Thoracic aorta (tissue), 2 donors: ENCODE measurements at regions not wholly inside any gene's neighbourhood (a gene's known extent, or its start where the extent isn't known, plus 50 kb on each side); places are given as distances from the start of the nearest gene placed in this dataset.
"Not testable (repeated sequence)": the region's sequence is repeated elsewhere in the genome, so short reads cannot be mapped to it uniquely, and the experiment has no call there.

Source experiments
- ATAC-seq: fragments of 150-250 bp; one replicate; pipeline ENCODE4 v1.8.0; 2017; ENCODE audit warnings: low read depth; ENCODE audit not compliant: insufficient number of reproducible peaks, low FRiP score
- DNase-seq: peaks from one replicate; pipeline ENCODE4 v3.0.0-alpha.2; 2020; ENCODE audit warnings: low spot score
- H3K27ac ChIP-seq, 2 donors: fragments of 200-600 bp; sonication (generic); 1 replicate in 1 of 2; 2 replicates in 1 of 2; pipeline ENCODE4 v1.5.1; 2016; ENCODE audit warnings: mild to moderate bottlenecking in 2 of 2, moderate library complexity in 2 of 2
- H3K27me3 ChIP-seq: fragments of 200-600 bp; sonication (generic); replicated peaks from 2 replicates; pipeline ENCODE4 v1.6.0; 2016; ENCODE audit warnings: mild to moderate bottlenecking; ENCODE audit not compliant: insufficient read depth
- H3K36me3 ChIP-seq: fragments of 200-600 bp; sonication (generic); one replicate; pipeline ENCODE4 v1.5.1; 2016
- H3K4me1 ChIP-seq, 2 donors: fragments of 200-600 bp; sonication (generic); 1 replicate in 1 of 2; 2 replicates in 1 of 2; pipeline versions ENCODE4 v1.5.1 to v1.6.0; 2016; ENCODE audit warnings: low read depth in 2 of 2, mild to moderate bottlenecking in 1 of 2; ENCODE audit not compliant: control insufficient read depth in 1 of 2
- H3K4me3 ChIP-seq: fragments of 200-600 bp; sonication (generic); 2 replicates; pipeline ENCODE4 v1.5.1; 2016; ENCODE audit warnings: mild to moderate bottlenecking
- H3K9me3 ChIP-seq: fragments of 200-600 bp; sonication (generic); 2 replicates; pipeline ENCODE4 v1.5.1; 2016
- TF ChIP-seq, protein P1 (sequence below): fragments of 200-600 bp; sonication (generic); IDR thresholded peaks from one replicate; pipeline ENCODE4 v1.5.1; 2019; ENCODE audit warnings: antibody characterized with exemption

DNA sequence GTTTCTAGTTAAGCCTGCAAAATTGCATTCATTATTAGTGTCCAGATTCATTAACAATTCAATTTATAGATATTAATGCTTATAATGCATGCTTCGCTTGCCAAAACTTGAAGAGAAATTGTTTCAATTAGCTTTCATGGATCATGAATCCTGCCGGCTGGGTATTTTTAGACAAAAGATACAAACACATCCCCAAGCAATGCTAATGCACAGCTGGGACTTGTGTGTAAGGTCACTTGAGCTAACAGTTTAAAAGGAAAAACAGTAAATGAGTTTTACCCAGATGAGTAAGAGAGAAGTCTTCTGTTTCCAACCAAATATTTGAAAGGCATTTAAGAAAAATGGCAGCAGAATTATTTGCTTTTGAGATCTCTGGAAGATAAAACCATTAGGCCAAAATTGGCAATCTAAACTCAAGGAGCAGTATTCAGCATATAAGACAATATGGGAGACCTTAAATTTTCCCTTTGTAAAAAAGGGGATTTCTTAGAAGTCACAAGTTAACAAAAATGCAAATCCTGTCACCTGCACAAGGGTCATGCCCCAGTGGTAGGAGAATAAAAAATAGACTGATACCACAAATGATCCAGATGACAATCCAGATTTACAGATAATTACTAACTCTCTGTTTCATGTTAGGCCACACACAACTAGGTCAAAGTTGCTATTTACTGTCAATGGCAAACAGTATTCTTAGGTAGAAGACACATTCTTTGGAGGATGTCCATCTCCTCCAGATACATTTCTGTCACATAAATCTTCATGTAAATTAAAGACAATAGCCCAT lies 418.4 kb upstream of the PMFBP1 start:
- Histone ChIP-seq H3K36me3 (no peaks in the 10 kb centered on the region), H3K27me3 (no peaks in the 10 kb centered on the region), H3K27ac (no peak overlapping the region), H3K9me3 (no peaks in the 10 kb centered on the region), H3K4me1 (no peaks in the 10 kb centered on the region), H3K4me3 (no peak overlapping the region)
- DNase-seq = no peak
- TF ChIP-seq, protein P1, sequence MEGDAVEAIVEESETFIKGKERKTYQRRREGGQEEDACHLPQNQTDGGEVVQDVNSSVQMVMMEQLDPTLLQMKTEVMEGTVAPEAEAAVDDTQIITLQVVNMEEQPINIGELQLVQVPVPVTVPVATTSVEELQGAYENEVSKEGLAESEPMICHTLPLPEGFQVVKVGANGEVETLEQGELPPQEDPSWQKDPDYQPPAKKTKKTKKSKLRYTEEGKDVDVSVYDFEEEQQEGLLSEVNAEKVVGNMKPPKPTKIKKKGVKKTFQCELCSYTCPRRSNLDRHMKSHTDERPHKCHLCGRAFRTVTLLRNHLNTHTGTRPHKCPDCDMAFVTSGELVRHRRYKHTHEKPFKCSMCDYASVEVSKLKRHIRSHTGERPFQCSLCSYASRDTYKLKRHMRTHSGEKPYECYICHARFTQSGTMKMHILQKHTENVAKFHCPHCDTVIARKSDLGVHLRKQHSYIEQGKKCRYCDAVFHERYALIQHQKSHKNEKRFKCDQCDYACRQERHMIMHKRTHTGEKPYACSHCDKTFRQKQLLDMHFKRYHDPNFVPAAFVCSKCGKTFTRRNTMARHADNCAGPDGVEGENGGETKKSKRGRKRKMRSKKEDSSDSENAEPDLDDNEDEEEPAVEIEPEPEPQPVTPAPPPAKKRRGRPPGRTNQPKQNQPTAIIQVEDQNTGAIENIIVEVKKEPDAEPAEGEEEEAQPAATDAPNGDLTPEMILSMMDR = no peak
- ATAC-seq = no peak

DNA sequence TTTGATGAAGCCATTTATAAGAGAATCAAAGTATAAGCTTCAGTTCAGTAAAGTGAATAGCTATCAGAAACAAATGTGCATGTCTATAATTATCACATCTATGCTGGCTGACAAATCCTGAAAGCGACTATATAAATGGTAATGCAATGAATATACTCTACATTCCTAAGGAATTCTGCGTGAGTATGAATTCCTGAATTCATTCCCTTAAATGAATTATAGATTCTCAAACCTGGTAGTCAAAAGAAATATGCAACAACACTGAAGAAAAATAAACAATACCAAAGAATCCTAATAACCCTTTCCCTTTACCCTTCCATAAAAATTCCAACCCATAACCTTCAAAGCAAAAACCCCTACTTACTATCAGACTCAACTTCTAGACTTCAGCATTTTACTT lies 416.6 kb upstream of the PMFBP1 start:
- no peak overlapping the region for H3K27ac ChIP-seq
- H3K4me1 ChIP-seq = no peaks in the 10 kb centered on the region
- H3K9me3 ChIP-seq = no peaks in the 10 kb centered on the region
- no peaks in the 10 kb centered on the region for H3K36me3 ChIP-seq
- no peak for DNase-seq
- no peak overlapping the region for H3K4me3 ChIP-seq
- TF ChIP-seq, protein P1 = no peak
- no peaks in the 10 kb centered on the region for H3K27me3 ChIP-seq
- no peak for ATAC-seq

DNA sequence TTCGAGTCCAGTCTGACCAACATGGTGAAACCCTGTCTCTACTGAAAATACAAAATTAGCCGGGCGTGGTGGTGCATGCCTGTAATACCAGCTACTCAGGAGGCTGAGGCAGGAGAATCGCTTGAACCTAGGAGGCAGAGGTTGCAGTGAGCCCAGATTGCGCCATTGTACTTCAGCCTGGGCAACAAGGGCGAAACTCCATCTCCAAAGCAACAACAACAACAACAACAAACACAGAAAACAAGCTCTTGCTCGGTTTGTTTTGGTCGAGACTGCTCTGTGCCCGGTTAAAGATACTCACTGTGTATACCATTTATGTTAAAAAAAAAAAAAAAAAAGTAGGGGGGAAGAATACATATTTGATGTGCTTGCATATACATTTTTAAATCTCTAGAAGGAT lies 406.1 kb upstream of the PMFBP1 start:
- H3K27ac ChIP-seq, H3K9me3 ChIP-seq, H3K4me1 ChIP-seq, H3K4me3 ChIP-seq, H3K27me3 ChIP-seq, ATAC-seq, H3K36me3 ChIP-seq, DNase-seq: not testable (repeated sequence)

DNA sequence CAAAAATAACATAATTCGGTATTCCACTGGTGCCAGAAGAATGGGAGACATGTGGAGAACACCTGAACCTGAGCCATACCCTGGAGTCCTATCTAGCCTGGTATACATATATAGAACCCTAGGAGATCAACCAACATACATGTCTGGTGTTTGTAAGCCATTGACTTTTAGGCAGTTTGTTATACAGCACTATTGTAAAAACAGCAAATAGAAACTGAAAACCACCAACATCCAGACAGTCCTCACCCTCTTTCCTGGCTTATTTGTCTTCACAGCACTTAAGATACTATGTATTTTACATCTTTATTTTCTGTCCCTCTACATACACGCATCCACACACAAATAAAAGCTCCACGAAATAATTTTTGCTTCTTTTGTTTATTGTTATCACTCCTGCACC lies 404.2 kb upstream of the PMFBP1 start:
- TF ChIP-seq, protein P1 = no peak
- Histone ChIP-seq H3K9me3 (no peaks in the 10 kb centered on the region), H3K36me3 (no peaks in the 10 kb centered on the region), H3K27me3 (no peaks in the 10 kb centered on the region), H3K4me3 (no peak overlapping the region), H3K4me1 (no peaks in the 10 kb centered on the region), H3K27ac (no peak overlapping the region)
- no peak for ATAC-seq
- no peak for DNase-seq

DNA sequence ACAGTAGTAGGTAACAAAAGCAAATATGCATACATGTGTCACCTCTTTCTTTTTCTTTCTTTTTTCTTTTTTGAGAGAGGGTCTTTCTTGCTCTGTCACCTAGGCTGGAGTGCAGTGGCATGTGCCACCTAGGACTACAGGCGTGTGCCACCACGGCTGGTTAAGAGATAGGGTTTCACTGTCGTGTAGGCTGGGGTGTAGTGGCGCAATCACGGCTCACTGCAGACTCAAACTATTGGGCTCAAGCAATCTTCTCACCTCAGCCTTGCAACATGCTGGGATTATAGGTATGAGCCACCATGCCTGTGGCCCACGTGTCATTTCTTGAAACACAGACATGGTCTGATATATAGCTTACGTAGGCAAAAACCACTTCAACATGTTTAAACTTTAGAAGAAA lies 397.7 kb upstream of the PMFBP1 start:
- no peaks in the 10 kb centered on the region for H3K4me1 ChIP-seq
- H3K4me3 ChIP-seq = no peak overlapping the region
- TF ChIP-seq, protein P1 = no peak
- H3K27me3 ChIP-seq = no peaks in the 10 kb centered on the region
- DNase-seq = no peak
- H3K27ac ChIP-seq = no peak overlapping the region
- no peaks in the 10 kb centered on the region for H3K9me3 ChIP-seq
- no peak for ATAC-seq
- no peaks in the 10 kb centered on the region for H3K36me3 ChIP-seq

DNA sequence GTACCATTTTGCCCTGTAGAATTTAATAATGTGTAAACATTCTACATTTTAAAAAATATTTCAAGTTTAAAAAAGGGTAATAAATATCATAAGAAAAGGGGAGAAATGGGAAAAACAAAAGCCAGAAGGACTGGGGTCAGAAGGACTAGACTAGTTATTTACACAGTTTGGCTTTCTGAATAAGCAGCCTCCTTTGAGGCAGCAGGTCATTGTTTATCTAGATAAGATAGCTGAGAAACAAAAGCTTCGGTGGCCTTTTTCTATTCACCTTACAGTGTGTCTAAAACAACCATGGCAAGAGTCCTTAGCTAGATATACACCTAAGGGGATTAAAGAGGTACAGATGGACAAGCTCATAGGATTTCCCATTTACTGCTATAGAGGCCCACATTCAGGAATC lies 396.5 kb upstream of the PMFBP1 start:
- ATAC-seq (no peak), DNase-seq (no peak)
- Histone ChIP-seq H3K36me3 (no peaks in the 10 kb centered on the region), H3K4me3 (no peak overlapping the region), H3K27me3 (no peaks in the 10 kb centered on the region), H3K27ac (no peak overlapping the region), H3K4me1 (no peaks in the 10 kb centered on the region), H3K9me3 (no peaks in the 10 kb centered on the region)
- TF ChIP-seq, protein P1 = no peak
